Upper lobe of left lung (tissue), 6 donors: ENCODE measurements at regions not wholly inside any gene's neighbourhood (a gene's known extent, or its start where the extent isn't known, plus 50 kb on each side); places are given as distances from the start of the nearest gene placed in this dataset.
A peak's percentile ranks its signal among the peaks of the same experiment; 100 is the strongest.

ENCODE experiments used
- ATAC-seq, 2 donors: fragments of 200-7000 bp; cut with Tn5 transposase; one replicate each; pipeline ENCODE4 v1.9.1; 2022; ENCODE audit warnings: mild to moderate bottlenecking in 2 of 2, moderate library complexity in 2 of 2; ENCODE audit not compliant: low FRiP score in 2 of 2
- DNase-seq, 2 donors: peaks; one replicate each; pipeline ENCODE4 v3.0.0-alpha.2; 2019 to 2020
- H3K27ac ChIP-seq, 4 donors: fragments of 200-600 bp; sonication (generic); one replicate each; pipeline ENCODE4 v1.5.1; 2016 to 2019
- H3K27me3 ChIP-seq, 4 donors: fragments of 200-600 bp; sonication (generic); one replicate each; pipeline ENCODE4 v1.5.1; 2017 to 2019
- H3K36me3 ChIP-seq, 4 donors: fragments of 200-600 bp; sonication (generic); one replicate each; pipeline ENCODE4 v1.5.1; 2016 to 2019
- H3K4me1 ChIP-seq, 4 donors: fragments of 200-600 bp; sonication (generic); one replicate each; pipeline ENCODE4 v1.5.1; 2018 to 2019
- H3K4me3 ChIP-seq, 4 donors: fragments of 200-600 bp; sonication (generic); one replicate each; pipeline ENCODE4 v1.5.1; 2017 to 2019; ENCODE audit warnings: mild to moderate bottlenecking in 2 of 4, moderate library complexity in 1 of 4
- H3K9me3 ChIP-seq, 4 donors: fragments of 200-600 bp; sonication (generic); one replicate each; pipeline ENCODE4 v1.5.1; 2018 to 2019
- CTCF ChIP-seq, 6 experiments: fragments of 450-650 bp in 4 of 6; fragments of 200-600 bp in 2 of 6; sonication (generic) in 2 of 6; IDR thresholded peaks; one replicate each; pipeline ENCODE4 v1.5.1; 2016 to 2019; ENCODE audit warnings: antibody characterized with exemption in 6 of 6
- EP300 ChIP-seq, 4 donors: sonication (generic); formaldehyde crosslinking; IDR thresholded peaks; one replicate each; pipeline ENCODE4 v1.5.1; 2017; ENCODE audit warnings: antibody characterized with exemption in 4 of 4, control low read depth in 2 of 4
- POLR2A ChIP-seq, 4 donors: fragments of 450-650 bp; IDR thresholded peaks; one replicate each; pipeline ENCODE4 v1.5.1; 2016 to 2017; ENCODE audit warnings: antibody characterized with exemption in 4 of 4, mild to moderate bottlenecking in 2 of 4
- POLR2AphosphoS5 ChIP-seq, 2 donors: sonication (generic); formaldehyde crosslinking; IDR thresholded peaks; one replicate each; pipeline ENCODE4 v1.5.1; 2017; ENCODE audit warnings: antibody characterized with exemption in 2 of 2
- WGBS, 2 donors: methylation state at CpG; one replicate each; pipeline ENCODE4 v1.1.5; 2017 to 2018; 5-methylcytosine and 5-hydroxymethylcytosine counted together
- donor health status: DM: no; HTN: no; CAD: no; lungs with moderate emphysema.
- donor health status: DM: no; HTN: yes; CAD: no; lungs with severe emphysema.

GRCh38 chr9:699396-699795 is 142.1 kb upstream of the DMRT1 start:
- no peak for DNase-seq
- no peak for ATAC-seq
- no peak for TF ChIP-seq CTCF (IDR thresholded peaks at IDR 0.05)
- no peak for TF ChIP-seq POLR2A (IDR thresholded peaks at IDR 0.05)
- TF ChIP-seq EP300 (IDR thresholded peaks at IDR 0.05), result no peak
- TF ChIP-seq POLR2AphosphoS5 (IDR thresholded peaks at IDR 0.05), result no peak
- H3K36me3 ChIP-seq, result no peaks in the 10 kb centered on the region
- H3K4me1 ChIP-seq, result peaks cover 9 to 20% (median 16%) of the 10 kb centered on the region in 4 donors
- H3K27me3 ChIP-seq, result no peaks in the 10 kb centered on the region
- H3K27ac ChIP-seq, result no peak overlapping the region
- WGBS, 2 donors, result 58 to 74% methylated on average over 1 of the region's 1 CpG
- no peaks in the 10 kb centered on the region for H3K9me3 ChIP-seq
- H3K4me3 ChIP-seq, result no peak overlapping the region

GRCh38 chr9:700365-701282 is 140.9 kb upstream of the DMRT1 start:
- peaks cover under 1 to 8% (median 5%) of the 10 kb centered on the region in 4 donors for H3K4me1 ChIP-seq
- WGBS, 2 donors, result 85 to 87% methylated on average over 9 of the region's 9 CpGs

GRCh38 chr9:703392-703791 is 138.1 kb upstream of the DMRT1 start:
- Histone ChIP-seq H3K36me3 (no peaks in the 10 kb centered on the region), H3K4me1 (peaks cover 9 to 17% (median 11%) of the 10 kb centered on the region in 4 donors), H3K27ac (no peak overlapping the region), H3K27me3 (no peaks in the 10 kb centered on the region), H3K4me3 (no peak overlapping the region), H3K9me3 (no peaks in the 10 kb centered on the region)
- no peak for DNase-seq
- ATAC-seq, result peak in 1 of 2 donors; percentile 39
- WGBS, 2 donors, result 87 to 88% methylated on average over 2 of the region's 2 CpGs
- TF ChIP-seq EP300 (IDR thresholded peaks at IDR 0.05), result no peak
- TF ChIP-seq CTCF (IDR thresholded peaks at IDR 0.05), result no peak
- no peak for TF ChIP-seq POLR2A (IDR thresholded peaks at IDR 0.05)
- no peak for TF ChIP-seq POLR2AphosphoS5 (IDR thresholded peaks at IDR 0.05)

More at GRCh38 chr9:700365-701282, 140.9 kb upstream of the DMRT1 start:
- H3K9me3 ChIP-seq, result no peaks in the 10 kb centered on the region
- DNase-seq (no peak), ATAC-seq (no peak)
- no peak overlapping the region for H3K27ac ChIP-seq
- H3K36me3 ChIP-seq, result no peaks in the 10 kb centered on the region
- H3K4me3 ChIP-seq, result no peak overlapping the region
- no peak for TF ChIP-seq EP300 (IDR thresholded peaks at IDR 0.05)
- no peak for TF ChIP-seq POLR2A (IDR thresholded peaks at IDR 0.05)
- no peak for TF ChIP-seq POLR2AphosphoS5 (IDR thresholded peaks at IDR 0.05)
- TF ChIP-seq CTCF (IDR thresholded peaks at IDR 0.05), result no peak
- no peaks in the 10 kb centered on the region for H3K27me3 ChIP-seq

- no peak for TF ChIP-seq POLR2AphosphoS5 (IDR thresholded peaks at IDR 0.05)
- no peak for TF ChIP-seq POLR2A (IDR thresholded peaks at IDR 0.05)
- no peak for TF ChIP-seq EP300 (IDR thresholded peaks at IDR 0.05)
- TF ChIP-seq CTCF (IDR thresholded peaks at IDR 0.05), result no peak
- no peak for DNase-seq
- Histone ChIP-seq H3K4me3 (peak overlapping the region in 2 of 4 donors; percentile 52 to 57), H3K27ac (peak overlapping the region in 2 of 4 donors; percentile 33 to 39), H3K27me3 (no peaks in the 10 kb centered on the region), H3K4me1 (peaks cover 17 to 26% (median 19%) of the 10 kb centered on the region in 4 donors), H3K9me3 (no peaks in the 10 kb centered on the region), H3K36me3 (peaks cover 0 to 3% (median under 1%) of the 10 kb centered on the region in 4 donors)
- WGBS, 2 donors, result 53 to 56% methylated on average over 2 of the region's 2 CpGs
- no peak for ATAC-seq
Observed at GRCh38 chr9:706073-706472, 135.4 kb upstream of the DMRT1 start.
